A549 (cell line): ENCODE measurements at regions not wholly inside any gene's neighbourhood (a gene's known extent, or its start where the extent isn't known, plus 50 kb on each side); places are given as distances from the start of the nearest gene placed in this dataset.

Experiments used
- CEBPB ChIP-seq, 2 experiments: fragments of >200 bp in 1 of 2; sonication (Bioruptor Twin) in 1 of 2; formaldehyde crosslinking in 1 of 2; IDR thresholded peaks; 2 replicates each; pipeline ENCODE4 v1.6.1; 2012 to 2016
- CTCF ChIP-seq: fragments of >200 bp; sonication (Bioruptor Twin); formaldehyde crosslinking; IDR thresholded peaks from 3 replicates; pipeline ENCODE4 v1.5.1; 2016
- E2F6 ChIP-seq: IDR thresholded peaks from 2 replicates; pipeline ENCODE4 v1.6.1; 2012; ENCODE audit warnings: low read depth, borderline replicate concordance
- HDAC2 ChIP-seq: fragments of 200-600 bp; sonication (generic); IDR thresholded peaks from 2 replicates; pipeline ENCODE4 v1.6.1; 2016
- KDM5A ChIP-seq: fragments of 200-600 bp; sonication (generic); IDR thresholded peaks from 2 replicates; pipeline ENCODE4 v1.6.1; 2016; ENCODE audit warnings: antibody characterized with exemption, mild to moderate bottlenecking
- POLR2A ChIP-seq: IDR thresholded peaks from 2 replicates; pipeline ENCODE4 v1.6.1; 2012; ENCODE audit warnings: mild to moderate bottlenecking, low read length
- RAD21 ChIP-seq, 2 experiments: fragments of >200 bp in 1 of 2; sonication (Bioruptor Twin) in 1 of 2; formaldehyde crosslinking in 1 of 2; IDR thresholded peaks in 1 of 2; conservative IDR thresholded peaks in 1 of 2; 2 replicates in 1 of 2; 3 replicates in 1 of 2; pipeline ENCODE4 v1.6.1; 2012 to 2018; ENCODE audit warnings: inconsistent platforms in 1 of 2
- RCOR1 ChIP-seq: fragments of 150-350 bp; IDR thresholded peaks from 2 replicates; pipeline ENCODE4 v1.6.1; 2014; ENCODE audit warnings: antibody characterized with exemption, low read length, low read depth

- TF ChIP-seq CEBPB (IDR thresholded peaks at IDR 0.05) (no peak), CTCF (no peak), E2F6 (no peak), POLR2A (no peak), HDAC2 (no peak), KDM5A (no peak), RCOR1 (no peak), RAD21 (conservative IDR thresholded peaks at IDR 0.05 in 1 of 2, IDR thresholded peaks at IDR 0.05 in 1 of 2) (no peak)
Observed at GRCh38 chr20:12512755-12513154, 496.0 kb upstream of the SPTLC3 start.
